Keratinocyte (primary cell): ENCODE measurements at regions not wholly inside any gene's neighbourhood (a gene's known extent, or its start where the extent isn't known, plus 50 kb on each side); places are given as distances from the start of the nearest gene placed in this dataset.

Experiments used
- DNase-seq: peaks from one replicate; pipeline ENCODE4 v3.0.0-alpha.2; 2011; ENCODE audit warnings: low read depth, missing footprints, low spot score
- FAIRE-seq: peaks from 2 replicates; lab custom pipeline; 2011; peaks lifted over from hg19 to GRCh38; lab: Jason Lieb, UNC
- H2AFZ ChIP-seq: 2 replicates; pipeline ENCODE4 v1.6.0; 2012; ENCODE audit warnings: low read length, control low read depth, inconsistent platforms; ENCODE audit not compliant: control insufficient read depth
- H3K27ac ChIP-seq: 2 replicates; pipeline ENCODE4 v1.5.1; 2011; ENCODE audit warnings: low read length; ENCODE audit not compliant: control insufficient read depth, insufficient read depth
- H3K27me3 ChIP-seq: 3 replicates; pipeline ENCODE4 v1.6.0; 2011; ENCODE audit warnings: low read length; ENCODE audit not compliant: control insufficient read depth, insufficient read depth; ENCODE audit errors: extremely low read depth
- H3K36me3 ChIP-seq, 2 experiments: 2 replicates in 1 of 2; 3 replicates in 1 of 2; pipeline ENCODE4 v1.5.1; 2011; ENCODE audit warnings: low read length in 2 of 2, mild to moderate bottlenecking in 1 of 2; ENCODE audit not compliant: control insufficient read depth in 2 of 2, insufficient read depth in 2 of 2; ENCODE audit errors: extremely low read depth in 1 of 2
- H3K4me1 ChIP-seq: 3 replicates; pipeline ENCODE4 v1.5.1; 2011; ENCODE audit warnings: low read length; ENCODE audit not compliant: control insufficient read depth, insufficient read depth; ENCODE audit errors: extremely low read depth
- H3K4me2 ChIP-seq: 3 replicates; pipeline ENCODE4 v1.6.0; 2011; ENCODE audit warnings: low read depth, low read length; ENCODE audit not compliant: control insufficient read depth, insufficient read depth; ENCODE audit errors: extremely low read depth
- H3K4me3 ChIP-seq, 3 experiments: fragments of 200-600 bp in 1 of 3; sonication (generic) in 1 of 3; 2 replicates in 2 of 3; 3 replicates in 1 of 3; pipeline ENCODE4 v1.5.1; 2011 to 2016; ENCODE audit warnings: low read length in 3 of 3, mild to moderate bottlenecking in 3 of 3, control low read depth in 2 of 3, inconsistent platforms in 1 of 3, low read depth in 1 of 3, mixed read lengths in 1 of 3, mixed run types in 1 of 3, moderate library complexity in 1 of 3; ENCODE audit not compliant: control insufficient read depth in 2 of 3, insufficient read depth in 2 of 3; ENCODE audit errors: extremely low read depth in 1 of 3
- H3K79me2 ChIP-seq: 2 replicates; pipeline ENCODE4 v1.6.0; 2012; ENCODE audit warnings: low read length; ENCODE audit not compliant: control insufficient read depth, insufficient read depth
- H3K9ac ChIP-seq: 3 replicates; pipeline ENCODE4 v1.6.0; 2011; ENCODE audit warnings: low read length; ENCODE audit not compliant: control insufficient read depth, insufficient read depth; ENCODE audit errors: extremely low read depth
- H3K9me1 ChIP-seq: 3 replicates; pipeline ENCODE4 v1.6.0; 2011; ENCODE audit warnings: low read length; ENCODE audit not compliant: control insufficient read depth, insufficient read depth; ENCODE audit errors: extremely low read depth
- H3K9me3 ChIP-seq: 2 replicates; pipeline ENCODE4 v1.5.1; 2012; ENCODE audit warnings: low read depth, low read length; ENCODE audit not compliant: control insufficient read depth
- H4K20me1 ChIP-seq: 3 replicates; pipeline ENCODE4 v1.6.0; 2011; ENCODE audit warnings: low read length; ENCODE audit not compliant: control insufficient read depth, insufficient read depth; ENCODE audit errors: extremely low read depth
- EZH2 ChIP-seq: IDR thresholded peaks from one replicate; pipeline ENCODE4 v1.6.1; 2012; ENCODE audit warnings: inconsistent platforms, mild to moderate bottlenecking, low read length, moderate library complexity
- dilution Hi-C: fragments of 300-500 bp; cut with MboI; formaldehyde crosslinking; loops from one replicate; pipeline ENCODE4 v1.7.0; 2020; ENCODE audit warnings: low sequenced_read_pairs; ENCODE audit not compliant: extremely low pct_ligation_motif_present
- TF ChIP-seq, protein P1 (sequence below), 3 experiments: IDR thresholded peaks in 1 of 3; conservative IDR thresholded peaks in 1 of 3; optimal IDR thresholded peaks in 1 of 3; 2 replicates in 2 of 3; 3 replicates in 1 of 3; pipeline versions ENCODE3 to v1.5.1; 2011; ENCODE audit warnings: low read length in 3 of 3, mild to moderate bottlenecking in 3 of 3, moderate library complexity in 2 of 3, control low read depth in 1 of 3, inconsistent platforms in 1 of 3; ENCODE audit not compliant: insufficient read depth in 2 of 3; ENCODE audit errors: extremely low read depth in 1 of 3

GRCh38 chr10:131816157-131816775 lies 84.5 kb upstream of the PPP2R2D start:
- no peaks in the 10 kb centered on the region for H4K20me1 ChIP-seq
- no peaks in the 10 kb centered on the region for H3K79me2 ChIP-seq
- no peak for DNase-seq
- no peak overlapping the region for H2AFZ ChIP-seq
- no peak overlapping the region for H3K27ac ChIP-seq
- no peaks in the 10 kb centered on the region for H3K9me1 ChIP-seq
- no peak for FAIRE-seq
- H3K4me1 ChIP-seq = no peaks in the 10 kb centered on the region
- no peak overlapping the region for H3K4me2 ChIP-seq
- dilution Hi-C loops = no loop called here
- peaks cover 3% of the 10 kb centered on the region for H3K9me3 ChIP-seq
- no peak overlapping the region for H3K4me3 ChIP-seq
- no peaks in the 10 kb centered on the region for H3K27me3 ChIP-seq
- H3K36me3 ChIP-seq = no peaks in the 10 kb centered on the region
- no peak overlapping the region for H3K9ac ChIP-seq
- no peak for TF ChIP-seq EZH2
- TF ChIP-seq, protein P1, sequence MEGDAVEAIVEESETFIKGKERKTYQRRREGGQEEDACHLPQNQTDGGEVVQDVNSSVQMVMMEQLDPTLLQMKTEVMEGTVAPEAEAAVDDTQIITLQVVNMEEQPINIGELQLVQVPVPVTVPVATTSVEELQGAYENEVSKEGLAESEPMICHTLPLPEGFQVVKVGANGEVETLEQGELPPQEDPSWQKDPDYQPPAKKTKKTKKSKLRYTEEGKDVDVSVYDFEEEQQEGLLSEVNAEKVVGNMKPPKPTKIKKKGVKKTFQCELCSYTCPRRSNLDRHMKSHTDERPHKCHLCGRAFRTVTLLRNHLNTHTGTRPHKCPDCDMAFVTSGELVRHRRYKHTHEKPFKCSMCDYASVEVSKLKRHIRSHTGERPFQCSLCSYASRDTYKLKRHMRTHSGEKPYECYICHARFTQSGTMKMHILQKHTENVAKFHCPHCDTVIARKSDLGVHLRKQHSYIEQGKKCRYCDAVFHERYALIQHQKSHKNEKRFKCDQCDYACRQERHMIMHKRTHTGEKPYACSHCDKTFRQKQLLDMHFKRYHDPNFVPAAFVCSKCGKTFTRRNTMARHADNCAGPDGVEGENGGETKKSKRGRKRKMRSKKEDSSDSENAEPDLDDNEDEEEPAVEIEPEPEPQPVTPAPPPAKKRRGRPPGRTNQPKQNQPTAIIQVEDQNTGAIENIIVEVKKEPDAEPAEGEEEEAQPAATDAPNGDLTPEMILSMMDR (optimal IDR thresholded peaks at IDR 0.05 in 1 of 3, IDR thresholded peaks at IDR 0.05 in 1 of 3, conservative IDR thresholded peaks at IDR 0.05 in 1 of 3; ENCODE audit: extremely low read depth in 1 of 3, insufficient read depth in 2 of 3, low read length in 3 of 3) = no peak

- Histone ChIP-seq H3K27ac (no peak overlapping the region), H3K9ac (no peak overlapping the region), H3K9me1 (no peaks in the 10 kb centered on the region), H3K36me3 (no peaks in the 10 kb centered on the region), H3K4me3 (no peak overlapping the region), H3K4me2 (no peak overlapping the region), H3K79me2 (no peaks in the 10 kb centered on the region), H3K4me1 (no peaks in the 10 kb centered on the region), H4K20me1 (no peaks in the 10 kb centered on the region), H3K9me3 (no peaks in the 10 kb centered on the region), H3K27me3 (no peaks in the 10 kb centered on the region), H2AFZ (no peak overlapping the region)
- TF ChIP-seq, protein P1 (optimal IDR thresholded peaks at IDR 0.05 in 1 of 3, IDR thresholded peaks at IDR 0.05 in 1 of 3, conservative IDR thresholded peaks at IDR 0.05 in 1 of 3; ENCODE audit: extremely low read depth in 1 of 3, insufficient read depth in 2 of 3, low read length in 3 of 3) = no peak
- no peak for FAIRE-seq
- DNase-seq = no peak
- dilution Hi-C loops = no loop called here
These were observed 83.7 kb upstream of the PPP2R2D start for GRCh38 chr10:131816941-131817700.
